CD8-positive, alpha-beta memory T cell (primary cell): ENCODE measurements at regions not wholly inside any gene's neighbourhood (a gene's known extent, or its start where the extent isn't known, plus 50 kb on each side); places are given as distances from the start of the nearest gene placed in this dataset.

Source experiments
- CTCF ChIA-PET: fragments of 350-600 bp; sonication (Branson Sonifier 250); formaldehyde crosslinking; loops from one replicate; lab custom pipeline; 2021; ENCODE audit warnings: antibody characterized with exemption; lab: Charles Lee
- POLR2A ChIA-PET: fragments of 350-600 bp; sonication (Branson Sonifier 250); formaldehyde crosslinking; loops from one replicate; lab custom pipeline; 2021; ENCODE audit warnings: antibody characterized with exemption; lab: Charles Lee
- DNase-seq, 5 donors: peaks; one replicate each; pipeline versions ENCODE4 v3.0.0 to v3.0.0-alpha.2; 2020 to 2022; ENCODE audit warnings: mixed read lengths in 1 of 5
- H3K27ac ChIP-seq: one replicate; pipeline ENCODE4 v1.7.0; 2013; ENCODE audit warnings: low read depth, mild to moderate bottlenecking, low read length, moderate library complexity
- H3K27me3 ChIP-seq: 2 replicates; pipeline ENCODE4 v1.7.0; 2013; ENCODE audit warnings: low read length, mild to moderate bottlenecking; ENCODE audit not compliant: insufficient read depth, poor library complexity, severe bottlenecking
- H3K36me3 ChIP-seq: 2 replicates; pipeline ENCODE4 v1.7.0; 2013; ENCODE audit warnings: mild to moderate bottlenecking, low read length, moderate library complexity; ENCODE audit not compliant: insufficient read depth
- H3K4me1 ChIP-seq: 2 replicates; pipeline ENCODE4 v1.7.0; 2013; ENCODE audit warnings: mild to moderate bottlenecking, low read length, moderate library complexity; ENCODE audit not compliant: insufficient read depth
- H3K4me3 ChIP-seq: 2 replicates; pipeline ENCODE4 v1.7.0; 2013; ENCODE audit warnings: mild to moderate bottlenecking, low read length
- H3K9me3 ChIP-seq: 2 replicates; pipeline ENCODE4 v1.7.0; 2013; ENCODE audit warnings: mild to moderate bottlenecking, low read length
- H3K27ac Mint-ChIP-seq, 8 donors: one replicate each; pipeline ENCODE4 v1.8.0; 2020 to 2021; ENCODE audit warnings: mixed read lengths in 8 of 8, mild to moderate bottlenecking in 6 of 8, inconsistent platforms in 3 of 8, moderate library complexity in 3 of 8
- H3K27me3 Mint-ChIP-seq, 2 donors: one replicate each; pipeline ENCODE4 v1.8.0; 2020 to 2021; ENCODE audit warnings: mixed read lengths in 2 of 2, mild to moderate bottlenecking in 1 of 2, moderate library complexity in 1 of 2
- H3K36me3 Mint-ChIP-seq, 3 donors: one replicate each; pipeline ENCODE4 v1.8.0; 2020 to 2021; ENCODE audit warnings: mixed read lengths in 3 of 3, inconsistent platforms in 1 of 3, mild to moderate bottlenecking in 1 of 3
- H3K4me1 Mint-ChIP-seq, 3 donors: one replicate each; pipeline ENCODE4 v1.8.0; 2020 to 2021; ENCODE audit warnings: mixed read lengths in 3 of 3, inconsistent platforms in 1 of 3, mild to moderate bottlenecking in 1 of 3
- H3K4me3 Mint-ChIP-seq, 7 donors: one replicate each; pipeline ENCODE4 v1.8.0; 2020 to 2021; ENCODE audit warnings: mixed read lengths in 7 of 7, mild to moderate bottlenecking in 6 of 7, moderate library complexity in 4 of 7, inconsistent platforms in 2 of 7
- H3K9me3 Mint-ChIP-seq, 5 donors: one replicate each; pipeline ENCODE4 v1.8.0; 2020 to 2022; ENCODE audit warnings: mixed read lengths in 5 of 5, mild to moderate bottlenecking in 3 of 5, moderate library complexity in 2 of 5, inconsistent platforms in 1 of 5

- Mint-ChIP-seq H3K4me1 (no peaks in the 10 kb centered on the region), H3K4me3 (no peak overlapping the region), H3K9me3 (peaks cover 0 to 3% (median 0%) of the 10 kb centered on the region in 5 donors), H3K27me3 (peaks cover 10 to 40% of the 10 kb centered on the region in 2 donors), H3K27ac (no peak overlapping the region), H3K36me3 (no peaks in the 10 kb centered on the region)
- H3K27ac ChIP-seq: no peak overlapping the region
- CTCF ChIA-PET: interaction anchor here (1.0 kb wide), 1 partner anchor 1069 kb away, joined by 3 read pairs; no protein-coding TSS in a partner anchor
- H3K4me1 ChIP-seq: no peaks in the 10 kb centered on the region
- H3K9me3 ChIP-seq: no peaks in the 10 kb centered on the region
- no peak for DNase-seq
- H3K27me3 ChIP-seq: no peaks in the 10 kb centered on the region
- no peak overlapping the region for H3K4me3 ChIP-seq
- POLR2A ChIA-PET: no interaction called here
- H3K36me3 ChIP-seq: no peaks in the 10 kb centered on the region
Observed at GRCh38 chr15:94098921-94099573, 132.3 kb upstream of the MCTP2 start.

GRCh38 chr15:94097552-94097951 is 133.8 kb upstream of the MCTP2 start:
- ChIA-PET POLR2A (no interaction called here), CTCF (no interaction called here)
- H3K9me3 Mint-ChIP-seq: no peaks in the 10 kb centered on the region
- H3K27me3 Mint-ChIP-seq: peaks cover 9 to 33% of the 10 kb centered on the region in 2 donors
- Histone ChIP-seq H3K36me3 (no peaks in the 10 kb centered on the region), H3K27me3 (no peaks in the 10 kb centered on the region), H3K9me3 (no peaks in the 10 kb centered on the region), H3K4me1 (no peaks in the 10 kb centered on the region), H3K4me3 (no peak overlapping the region), H3K27ac (no peak overlapping the region)
- H3K36me3 Mint-ChIP-seq: no peaks in the 10 kb centered on the region
- H3K4me3 Mint-ChIP-seq: no peak overlapping the region
- H3K4me1 Mint-ChIP-seq: no peaks in the 10 kb centered on the region
- no peak for DNase-seq
- H3K27ac Mint-ChIP-seq: no peak overlapping the region

- peaks cover 2 to 11% of the 10 kb centered on the region in 2 donors for H3K27me3 Mint-ChIP-seq
- no peak for DNase-seq
- Histone ChIP-seq H3K36me3 (no peaks in the 10 kb centered on the region), H3K4me1 (no peaks in the 10 kb centered on the region), H3K27ac (no peak overlapping the region), H3K4me3 (no peak overlapping the region), H3K27me3 (no peaks in the 10 kb centered on the region), H3K9me3 (no peaks in the 10 kb centered on the region)
- H3K36me3 Mint-ChIP-seq: no peaks in the 10 kb centered on the region
- ChIA-PET CTCF (no interaction called here), POLR2A (no interaction called here)
- no peak overlapping the region for H3K4me3 Mint-ChIP-seq
- no peak overlapping the region for H3K27ac Mint-ChIP-seq
- no peaks in the 10 kb centered on the region for H3K9me3 Mint-ChIP-seq
- no peaks in the 10 kb centered on the region for H3K4me1 Mint-ChIP-seq
Observed at GRCh38 chr15:94094310-94094709, 137.1 kb upstream of the MCTP2 start.

- CTCF ChIA-PET: no interaction called here
- H3K27me3 ChIP-seq: no peaks in the 10 kb centered on the region
- no peak overlapping the region for H3K4me3 Mint-ChIP-seq
Observed at GRCh38 chr15:94086341-94086740, 145.0 kb upstream of the MCTP2 start.

GRCh38 chr15:94083467-94084052 is 147.8 kb upstream of the MCTP2 start:
- POLR2A ChIA-PET: no interaction called here

More at GRCh38 chr15:94086341-94086740, 145.0 kb upstream of the MCTP2 start:
- DNase-seq: no peak
- Histone ChIP-seq H3K4me1 (no peaks in the 10 kb centered on the region), H3K27ac (no peak overlapping the region), H3K36me3 (no peaks in the 10 kb centered on the region), H3K9me3 (no peaks in the 10 kb centered on the region), H3K4me3 (no peak overlapping the region)
- Mint-ChIP-seq H3K9me3 (no peaks in the 10 kb centered on the region), H3K27ac (no peak overlapping the region), H3K27me3 (peaks cover 7 to 35% of the 10 kb centered on the region in 2 donors), H3K36me3 (no peaks in the 10 kb centered on the region), H3K4me1 (no peaks in the 10 kb centered on the region)
- POLR2A ChIA-PET: no interaction called here

GRCh38 chr15:94081829-94082228 is 149.5 kb upstream of the MCTP2 start:
- H3K27ac ChIP-seq: no peak overlapping the region
- Mint-ChIP-seq H3K9me3 (no peaks in the 10 kb centered on the region), H3K4me3 (no peak overlapping the region), H3K27ac (peak overlapping the region in 1 of 8 donors; percentile 95), H3K4me1 (peaks cover 0 to 12% (median 0%) of the 10 kb centered on the region in 3 donors), H3K27me3 (peaks cover 4 to 17% of the 10 kb centered on the region in 2 donors), H3K36me3 (no peaks in the 10 kb centered on the region)
- ChIA-PET POLR2A (no interaction called here), CTCF (no interaction called here)
- no peaks in the 10 kb centered on the region for H3K4me1 ChIP-seq
- H3K36me3 ChIP-seq: no peaks in the 10 kb centered on the region
- no peaks in the 10 kb centered on the region for H3K9me3 ChIP-seq
- H3K4me3 ChIP-seq: no peak overlapping the region
- no peaks in the 10 kb centered on the region for H3K27me3 ChIP-seq
- no peak for DNase-seq

More at GRCh38 chr15:94083467-94084052, 147.8 kb upstream of the MCTP2 start:
- peaks cover 0 to 12% (median 0%) of the 10 kb centered on the region in 3 donors for H3K4me1 Mint-ChIP-seq
- Histone ChIP-seq H3K4me3 (no peak overlapping the region), H3K4me1 (no peaks in the 10 kb centered on the region), H3K27ac (no peak overlapping the region), H3K9me3 (no peaks in the 10 kb centered on the region), H3K27me3 (no peaks in the 10 kb centered on the region), H3K36me3 (no peaks in the 10 kb centered on the region)
- no peak for DNase-seq
- no peak overlapping the region for H3K4me3 Mint-ChIP-seq
- peak overlapping the region in 1 of 8 donors; percentile 85 for H3K27ac Mint-ChIP-seq
- H3K36me3 Mint-ChIP-seq: no peaks in the 10 kb centered on the region
- peaks cover 4 to 28% of the 10 kb centered on the region in 2 donors for H3K27me3 Mint-ChIP-seq
- no peaks in the 10 kb centered on the region for H3K9me3 Mint-ChIP-seq
- CTCF ChIA-PET: no interaction called here

- no peak overlapping the region for H3K27ac ChIP-seq
- Mint-ChIP-seq H3K4me3 (no peak overlapping the region), H3K27me3 (peaks cover 4 to 17% of the 10 kb centered on the region in 2 donors), H3K36me3 (no peaks in the 10 kb centered on the region), H3K9me3 (no peaks in the 10 kb centered on the region), H3K27ac (peak overlapping the region in 1 of 8 donors; percentile 47), H3K4me1 (peaks cover 0 to 12% (median 0%) of the 10 kb centered on the region in 3 donors)
- no peaks in the 10 kb centered on the region for H3K36me3 ChIP-seq
- no peaks in the 10 kb centered on the region for H3K4me1 ChIP-seq
- ChIA-PET CTCF (no interaction called here), POLR2A (no interaction called here)
- H3K9me3 ChIP-seq: no peaks in the 10 kb centered on the region
- no peaks in the 10 kb centered on the region for H3K27me3 ChIP-seq
- H3K4me3 ChIP-seq: no peak overlapping the region
- no peak for DNase-seq
Observed at GRCh38 chr15:94080989-94081605, 150.3 kb upstream of the MCTP2 start.

- Mint-ChIP-seq H3K36me3 (no peaks in the 10 kb centered on the region), H3K27me3 (peaks cover 4 to 17% of the 10 kb centered on the region in 2 donors), H3K27ac (peak overlapping the region in 1 of 8 donors; percentile 47), H3K9me3 (no peaks in the 10 kb centered on the region), H3K4me1 (peaks cover 0 to 12% (median 0%) of the 10 kb centered on the region in 3 donors), H3K4me3 (peak overlapping the region in 1 of 7 donors; percentile 34)
- Histone ChIP-seq H3K4me3 (no peak overlapping the region), H3K4me1 (no peaks in the 10 kb centered on the region), H3K9me3 (no peaks in the 10 kb centered on the region), H3K27ac (no peak overlapping the region), H3K36me3 (no peaks in the 10 kb centered on the region), H3K27me3 (no peaks in the 10 kb centered on the region)
- ChIA-PET CTCF (no interaction called here), POLR2A (no interaction called here)
- DNase-seq: no peak
Observed at GRCh38 chr15:94080416-94080815, 150.9 kb upstream of the MCTP2 start.
